ENCODE measurements at regions not wholly inside any gene's neighbourhood (a gene's known extent, or its start where the extent isn't known, plus 50 kb on each side); places are given as distances from the start of the nearest gene placed in this dataset.
"Not testable (repeated sequence)": the region's sequence is repeated elsewhere in the genome, so short reads cannot be mapped to it uniquely, and the experiment has no call there.

- no peaks in the 10 kb centered on the region for H3K9me3 Mint-ChIP-seq
- H3K36me3 Mint-ChIP-seq (ENCODE audit: insufficient read depth) = no peaks in the 10 kb centered on the region
- no peak for DNase-seq
- no peak for ATAC-seq
- no peaks in the 10 kb centered on the region for H3K27me3 Mint-ChIP-seq (ENCODE audit: low read depth)
- H3K4me1 Mint-ChIP-seq (ENCODE audit: low read depth) = peaks cover 16% of the 10 kb centered on the region
- H3K4me3 Mint-ChIP-seq = no peak overlapping the region
Measured at GRCh38 chr12:96112733-96113132, 77.3 kb upstream of the LTA4H start.

- Mint-ChIP-seq H3K4me3 (no peak overlapping the region), H3K9me3 (no peaks in the 10 kb centered on the region), H3K4me1 (ENCODE audit: low read depth) (peaks cover 14% of the 10 kb centered on the region), H3K27me3 (ENCODE audit: low read depth) (no peaks in the 10 kb centered on the region), H3K36me3 (ENCODE audit: insufficient read depth) (no peaks in the 10 kb centered on the region)
- ATAC-seq = no peak
- no peak for DNase-seq
Measured at GRCh38 chr12:96117460-96117859, 76.7 kb upstream of the ELK3 start.

- Mint-ChIP-seq H3K9me3 (no peaks in the 10 kb centered on the region), H3K4me1 (ENCODE audit: low read depth) (peaks cover 14% of the 10 kb centered on the region), H3K4me3 (no peak overlapping the region), H3K27me3 (ENCODE audit: low read depth) (no peaks in the 10 kb centered on the region), H3K36me3 (ENCODE audit: insufficient read depth) (no peaks in the 10 kb centered on the region)
- ATAC-seq (peak in 1 of 2 donors; percentile 23), DNase-seq (no peak)
Measured at GRCh38 chr12:96120359-96121100, 73.6 kb upstream of the ELK3 start.

GRCh38 chr12:96121271-96121711, 72.9 kb upstream of the ELK3 start:
- no peak overlapping the region for H3K4me3 Mint-ChIP-seq
- DNase-seq = no peak
- H3K36me3 Mint-ChIP-seq (ENCODE audit: insufficient read depth) = no peaks in the 10 kb centered on the region
- no peaks in the 10 kb centered on the region for H3K27me3 Mint-ChIP-seq (ENCODE audit: low read depth)
- ATAC-seq = peak; percentile 43 to 51
- H3K9me3 Mint-ChIP-seq = no peaks in the 10 kb centered on the region
- H3K4me1 Mint-ChIP-seq (ENCODE audit: low read depth) = peaks cover 14% of the 10 kb centered on the region

- not testable (repeated sequence) for H3K27me3 Mint-ChIP-seq (ENCODE audit: low read depth); ATAC-seq; H3K4me1 Mint-ChIP-seq (ENCODE audit: low read depth); H3K9me3 Mint-ChIP-seq; H3K4me3 Mint-ChIP-seq; DNase-seq; H3K36me3 Mint-ChIP-seq (ENCODE audit: insufficient read depth)
Measured at GRCh38 chr12:96128292-96128691, 65.9 kb upstream of the ELK3 start.

GRCh38 chr12:96130396-96131059, 63.6 kb upstream of the ELK3 start:
- DNase-seq (no peak), ATAC-seq (no peak)
- Mint-ChIP-seq H3K27me3 (ENCODE audit: low read depth) (no peaks in the 10 kb centered on the region), H3K4me3 (no peak overlapping the region), H3K4me1 (ENCODE audit: low read depth) (peaks cover 7% of the 10 kb centered on the region), H3K9me3 (no peaks in the 10 kb centered on the region), H3K36me3 (ENCODE audit: insufficient read depth) (no peaks in the 10 kb centered on the region)

GRCh38 chr12:96131230-96131788, 62.9 kb upstream of the ELK3 start:
- no peaks in the 10 kb centered on the region for H3K36me3 Mint-ChIP-seq (ENCODE audit: insufficient read depth)
- no peaks in the 10 kb centered on the region for H3K27me3 Mint-ChIP-seq (ENCODE audit: low read depth)
- ATAC-seq = no peak

GRCh38 chr12:96132819-96133218, 61.4 kb upstream of the ELK3 start:
- ATAC-seq (no peak), DNase-seq (no peak)
- H3K4me1 Mint-ChIP-seq (ENCODE audit: low read depth) = peaks cover 14% of the 10 kb centered on the region
- no peaks in the 10 kb centered on the region for H3K27me3 Mint-ChIP-seq (ENCODE audit: low read depth)
- H3K4me3 Mint-ChIP-seq = no peak overlapping the region
- no peaks in the 10 kb centered on the region for H3K36me3 Mint-ChIP-seq (ENCODE audit: insufficient read depth)
- no peaks in the 10 kb centered on the region for H3K9me3 Mint-ChIP-seq

More at GRCh38 chr12:96131230-96131788, 62.9 kb upstream of the ELK3 start:
- no peak for DNase-seq
- Mint-ChIP-seq H3K4me1 (ENCODE audit: low read depth) (peaks cover 8% of the 10 kb centered on the region), H3K9me3 (no peaks in the 10 kb centered on the region), H3K4me3 (no peak overlapping the region)

GRCh38 chr12:96134200-96134599, 60.0 kb upstream of the ELK3 start:
- Mint-ChIP-seq H3K36me3 (ENCODE audit: insufficient read depth) (no peaks in the 10 kb centered on the region), H3K4me3 (no peak overlapping the region), H3K9me3 (no peaks in the 10 kb centered on the region), H3K4me1 (ENCODE audit: low read depth) (peaks cover 14% of the 10 kb centered on the region), H3K27me3 (ENCODE audit: low read depth) (no peaks in the 10 kb centered on the region)
- peak; percentile 56 to 67 for ATAC-seq
- no peak for DNase-seq

GRCh38 chr12:96136161-96136560, 58.0 kb upstream of the ELK3 start:
- H3K27me3 Mint-ChIP-seq (ENCODE audit: low read depth) = no peaks in the 10 kb centered on the region
- H3K4me1 Mint-ChIP-seq (ENCODE audit: low read depth) = peaks cover 20% of the 10 kb centered on the region
- H3K9me3 Mint-ChIP-seq = no peaks in the 10 kb centered on the region
- no peaks in the 10 kb centered on the region for H3K36me3 Mint-ChIP-seq (ENCODE audit: insufficient read depth)
- no peak overlapping the region for H3K4me3 Mint-ChIP-seq
- ATAC-seq (peak in 1 of 2 donors; percentile 25), DNase-seq (no peak)

GRCh38 chr12:96136725-96137378, 57.3 kb upstream of the ELK3 start:
- no peaks in the 10 kb centered on the region for H3K36me3 Mint-ChIP-seq (ENCODE audit: insufficient read depth)
- no peak for DNase-seq
- peak; percentile 41 to 42 for ATAC-seq
- H3K9me3 Mint-ChIP-seq = no peaks in the 10 kb centered on the region
- no peak overlapping the region for H3K4me3 Mint-ChIP-seq
- H3K4me1 Mint-ChIP-seq (ENCODE audit: low read depth) = peaks cover 20% of the 10 kb centered on the region
- no peaks in the 10 kb centered on the region for H3K27me3 Mint-ChIP-seq (ENCODE audit: low read depth)

- Mint-ChIP-seq H3K4me3 (no peak overlapping the region), H3K9me3 (no peaks in the 10 kb centered on the region), H3K4me1 (ENCODE audit: low read depth) (peaks cover 37% of the 10 kb centered on the region), H3K27me3 (ENCODE audit: low read depth) (no peaks in the 10 kb centered on the region), H3K36me3 (ENCODE audit: insufficient read depth) (no peaks in the 10 kb centered on the region)
- DNase-seq (no peak), ATAC-seq (peak; percentile 64 to 72)
Measured at GRCh38 chr12:96140174-96140573, 54.0 kb upstream of the ELK3 start.

- H3K4me1 Mint-ChIP-seq (ENCODE audit: low read depth) = peaks cover 35% of the 10 kb centered on the region
- H3K4me3 Mint-ChIP-seq = no peak overlapping the region
- H3K27me3 Mint-ChIP-seq (ENCODE audit: low read depth) = no peaks in the 10 kb centered on the region
- no peaks in the 10 kb centered on the region for H3K9me3 Mint-ChIP-seq
- DNase-seq (no peak), ATAC-seq (no peak)
- no peaks in the 10 kb centered on the region for H3K36me3 Mint-ChIP-seq (ENCODE audit: insufficient read depth)
Measured at GRCh38 chr12:96141216-96141912, 52.8 kb upstream of the ELK3 start.

- ATAC-seq (no peak), DNase-seq (no peak)
- Mint-ChIP-seq H3K4me1 (ENCODE audit: low read depth) (peaks cover 30% of the 10 kb centered on the region), H3K4me3 (no peak overlapping the region), H3K9me3 (no peaks in the 10 kb centered on the region), H3K36me3 (ENCODE audit: insufficient read depth) (no peaks in the 10 kb centered on the region), H3K27me3 (ENCODE audit: low read depth) (no peaks in the 10 kb centered on the region)
Measured at GRCh38 chr12:96143392-96143791, 50.8 kb upstream of the ELK3 start.

All from activated T-cell treated with anti-CD3 and anti-CD28 coated beads, Interleukin-2, amount 50 U/mL, for 4 hours (primary cell).